Subcutaneous abdominal adipose tissue (tissue), 5 donors: ENCODE measurements at regions not wholly inside any gene's neighbourhood (a gene's known extent, or its start where the extent isn't known, plus 50 kb on each side); places are given as distances from the start of the nearest gene placed in this dataset.

Experiments used
- H3K27ac ChIP-seq: one replicate; pipeline ENCODE4 v1.7.0; 2013; ENCODE audit warnings: low read depth, mild to moderate bottlenecking, inconsistent platforms, low read length, moderate library complexity
- H3K27me3 ChIP-seq, 5 donors: one replicate each; pipeline ENCODE4 v1.7.0; 2013; ENCODE audit warnings: low read length in 5 of 5, inconsistent platforms in 1 of 5; ENCODE audit not compliant: control insufficient read depth in 5 of 5, insufficient read depth in 4 of 5
- H3K36me3 ChIP-seq, 5 donors: one replicate each; pipeline ENCODE4 v1.7.0; 2013; ENCODE audit warnings: low read length in 5 of 5; ENCODE audit not compliant: control insufficient read depth in 5 of 5, insufficient read depth in 5 of 5
- H3K4me1 ChIP-seq, 5 donors: one replicate each; pipeline ENCODE4 v1.7.0; 2013; ENCODE audit warnings: low read length in 5 of 5, mild to moderate bottlenecking in 3 of 5, moderate library complexity in 1 of 5; ENCODE audit not compliant: control insufficient read depth in 5 of 5, insufficient read depth in 5 of 5
- H3K4me3 ChIP-seq, 5 donors: one replicate each; pipeline ENCODE4 v1.7.0; 2013; ENCODE audit warnings: low read length in 5 of 5, low read depth in 1 of 5
- H3K9ac ChIP-seq, 5 donors: one replicate each; pipeline ENCODE4 v1.7.0; 2013; ENCODE audit warnings: low read length in 5 of 5, mild to moderate bottlenecking in 4 of 5, moderate library complexity in 3 of 5
- H3K9me3 ChIP-seq, 5 donors: one replicate each; pipeline ENCODE4 v1.7.0; 2013; ENCODE audit warnings: low read length in 5 of 5; ENCODE audit not compliant: control insufficient read depth in 5 of 5
- donor health status: healthy.
- donor health status: healthy.
- donor health status: healthy.
- donor health status: healthy.
- donor health status: healthy.

- no peaks in the 10 kb centered on the region for H3K9me3 ChIP-seq
- H3K9ac ChIP-seq = no peak overlapping the region
- no peak overlapping the region for H3K4me3 ChIP-seq
- no peaks in the 10 kb centered on the region for H3K27me3 ChIP-seq
- no peaks in the 10 kb centered on the region for H3K36me3 ChIP-seq
- no peak overlapping the region for H3K27ac ChIP-seq
- H3K4me1 ChIP-seq = peaks cover 6 to 46% (median 36%) of the 10 kb centered on the region in 5 donors
Observed at GRCh38 chr7:36029311-36029710, 123.7 kb upstream of the EEPD1 start.

GRCh38 chr7:36029853-36030515 lies 123.1 kb upstream of the EEPD1 start:
- no peaks in the 10 kb centered on the region for H3K9me3 ChIP-seq
- H3K4me1 ChIP-seq = peaks cover 6 to 50% (median 38%) of the 10 kb centered on the region in 5 donors
- H3K36me3 ChIP-seq = no peaks in the 10 kb centered on the region
- no peak overlapping the region for H3K9ac ChIP-seq
- H3K27ac ChIP-seq = no peak overlapping the region
- no peak overlapping the region for H3K4me3 ChIP-seq
- H3K27me3 ChIP-seq = no peaks in the 10 kb centered on the region

- no peak overlapping the region for H3K9ac ChIP-seq
- no peaks in the 10 kb centered on the region for H3K27me3 ChIP-seq
- peaks cover 18 to 70% (median 62%) of the 10 kb centered on the region in 5 donors for H3K4me1 ChIP-seq
- H3K9me3 ChIP-seq = no peaks in the 10 kb centered on the region
- no peaks in the 10 kb centered on the region for H3K36me3 ChIP-seq
- no peak overlapping the region for H3K27ac ChIP-seq
- no peak overlapping the region for H3K4me3 ChIP-seq
Observed at GRCh38 chr7:36032361-36032818, 120.7 kb upstream of the EEPD1 start.

GRCh38 chr7:36034020-36034419 lies 119.0 kb upstream of the EEPD1 start:
- no peaks in the 10 kb centered on the region for H3K9me3 ChIP-seq
- no peak overlapping the region for H3K9ac ChIP-seq
- H3K4me3 ChIP-seq = no peak overlapping the region
- peaks cover 16 to 69% (median 58%) of the 10 kb centered on the region in 5 donors for H3K4me1 ChIP-seq
- H3K27ac ChIP-seq = no peak overlapping the region
- no peaks in the 10 kb centered on the region for H3K36me3 ChIP-seq
- H3K27me3 ChIP-seq = no peaks in the 10 kb centered on the region

- peaks cover 15 to 63% (median 47%) of the 10 kb centered on the region in 5 donors for H3K4me1 ChIP-seq
- H3K36me3 ChIP-seq = no peaks in the 10 kb centered on the region
- no peak overlapping the region for H3K9ac ChIP-seq
- H3K27me3 ChIP-seq = no peaks in the 10 kb centered on the region
- peak overlapping the region; percentile 80 for H3K27ac ChIP-seq
- H3K9me3 ChIP-seq = no peaks in the 10 kb centered on the region
- no peak overlapping the region for H3K4me3 ChIP-seq
Observed at GRCh38 chr7:36035186-36035585, 117.9 kb upstream of the EEPD1 start.

GRCh38 chr7:36036590-36036989 lies 116.5 kb upstream of the EEPD1 start:
- Histone ChIP-seq H3K9me3 (no peaks in the 10 kb centered on the region), H3K36me3 (no peaks in the 10 kb centered on the region), H3K27me3 (no peaks in the 10 kb centered on the region), H3K4me1 (peaks cover 15 to 63% (median 47%) of the 10 kb centered on the region in 5 donors), H3K9ac (peak overlapping the region; percentile 1 to 21 (median 16)), H3K27ac (peak overlapping the region; percentile 80), H3K4me3 (peak overlapping the region in 2 of 5 donors; percentile 16 to 46)

- peak overlapping the region; percentile 1 to 21 (median 16) for H3K9ac ChIP-seq
Observed at GRCh38 chr7:36037121-36037662, 115.9 kb upstream of the EEPD1 start.

GRCh38 chr7:36038063-36038721 lies 114.9 kb upstream of the EEPD1 start:
- Histone ChIP-seq H3K4me1 (peaks cover 15 to 65% (median 44%) of the 10 kb centered on the region in 5 donors), H3K27me3 (no peaks in the 10 kb centered on the region), H3K9me3 (no peaks in the 10 kb centered on the region), H3K36me3 (no peaks in the 10 kb centered on the region), H3K9ac (no peak overlapping the region), H3K4me3 (no peak overlapping the region), H3K27ac (peak overlapping the region; percentile 80)

More at GRCh38 chr7:36037121-36037662, 115.9 kb upstream of the EEPD1 start:
- Histone ChIP-seq H3K36me3 (no peaks in the 10 kb centered on the region), H3K27ac (peak overlapping the region; percentile 80), H3K4me1 (peaks cover 15 to 61% (median 46%) of the 10 kb centered on the region in 5 donors), H3K27me3 (no peaks in the 10 kb centered on the region), H3K9me3 (no peaks in the 10 kb centered on the region), H3K4me3 (peak overlapping the region in 3 of 5 donors; percentile 6 to 16 (median 11))

GRCh38 chr7:36039243-36039642 lies 113.8 kb upstream of the EEPD1 start:
- peak overlapping the region; percentile 14 for H3K27ac ChIP-seq

GRCh38 chr7:36039671-36040070 lies 113.4 kb upstream of the EEPD1 start:
- Histone ChIP-seq H3K9ac (no peak overlapping the region), H3K4me3 (no peak overlapping the region), H3K27me3 (no peaks in the 10 kb centered on the region), H3K9me3 (no peaks in the 10 kb centered on the region), H3K4me1 (peaks cover 23 to 67% (median 56%) of the 10 kb centered on the region in 5 donors), H3K36me3 (no peaks in the 10 kb centered on the region), H3K27ac (peak overlapping the region; percentile 14)

More at GRCh38 chr7:36039243-36039642, 113.8 kb upstream of the EEPD1 start:
- no peak overlapping the region for H3K4me3 ChIP-seq
- H3K4me1 ChIP-seq = peaks cover 19 to 64% (median 52%) of the 10 kb centered on the region in 5 donors
- H3K27me3 ChIP-seq = no peaks in the 10 kb centered on the region
- H3K9ac ChIP-seq = no peak overlapping the region
- H3K9me3 ChIP-seq = no peaks in the 10 kb centered on the region
- no peaks in the 10 kb centered on the region for H3K36me3 ChIP-seq
